ENCODE measurements at regions not wholly inside any gene's neighbourhood (a gene's known extent, or its start where the extent isn't known, plus 50 kb on each side); places are given as distances from the start of the nearest gene placed in this dataset.

DNA sequence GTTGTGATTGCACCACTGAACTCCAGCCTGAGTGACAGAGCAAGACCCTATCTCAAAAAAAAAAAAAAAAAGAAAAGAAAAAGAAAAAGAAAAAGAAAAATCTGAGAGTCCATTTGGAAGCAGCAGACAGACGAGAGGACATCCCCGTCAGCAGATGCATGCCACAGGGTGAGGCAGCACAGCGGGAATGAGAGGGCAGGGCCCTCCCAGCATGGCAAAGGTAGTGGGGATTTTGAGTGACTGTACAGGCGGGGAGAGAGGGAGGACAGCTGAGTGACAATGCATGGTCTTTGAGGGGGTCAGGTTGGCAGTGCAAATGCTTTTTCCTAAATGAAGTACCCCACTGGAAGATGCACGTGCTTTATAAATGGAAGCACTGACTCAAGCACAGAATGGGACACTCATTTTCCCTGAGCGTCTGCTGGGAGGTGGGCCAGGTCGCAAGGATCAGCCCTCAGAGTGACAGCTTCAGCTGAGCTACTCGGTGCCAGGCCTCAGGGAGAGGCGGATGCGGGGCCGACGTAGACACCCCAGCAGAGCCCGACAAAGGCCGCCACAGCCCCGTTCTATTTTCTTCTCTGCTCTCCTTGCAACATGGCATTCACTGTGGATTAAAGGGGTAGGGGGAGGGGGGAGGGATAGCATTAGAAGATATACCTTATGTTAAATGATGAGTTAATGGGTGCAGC is 113.5 kb downstream of the SHANK2 start:
- Histone ChIP-seq H3K4me1 (no peaks in the 10 kb centered on the region), H3K27me3 (no peaks in the 10 kb centered on the region), H3K27ac (no peak overlapping the region), H3K9me3 (no peaks in the 10 kb centered on the region), H3K36me3 (no peaks in the 10 kb centered on the region), H3K4me3 (no peak overlapping the region)
- intact Hi-C loops (cut with DNase I): no loop called here
- DNase-seq (peak; percentile 35), ATAC-seq (no peak)
- TF ChIP-seq, protein P1, sequence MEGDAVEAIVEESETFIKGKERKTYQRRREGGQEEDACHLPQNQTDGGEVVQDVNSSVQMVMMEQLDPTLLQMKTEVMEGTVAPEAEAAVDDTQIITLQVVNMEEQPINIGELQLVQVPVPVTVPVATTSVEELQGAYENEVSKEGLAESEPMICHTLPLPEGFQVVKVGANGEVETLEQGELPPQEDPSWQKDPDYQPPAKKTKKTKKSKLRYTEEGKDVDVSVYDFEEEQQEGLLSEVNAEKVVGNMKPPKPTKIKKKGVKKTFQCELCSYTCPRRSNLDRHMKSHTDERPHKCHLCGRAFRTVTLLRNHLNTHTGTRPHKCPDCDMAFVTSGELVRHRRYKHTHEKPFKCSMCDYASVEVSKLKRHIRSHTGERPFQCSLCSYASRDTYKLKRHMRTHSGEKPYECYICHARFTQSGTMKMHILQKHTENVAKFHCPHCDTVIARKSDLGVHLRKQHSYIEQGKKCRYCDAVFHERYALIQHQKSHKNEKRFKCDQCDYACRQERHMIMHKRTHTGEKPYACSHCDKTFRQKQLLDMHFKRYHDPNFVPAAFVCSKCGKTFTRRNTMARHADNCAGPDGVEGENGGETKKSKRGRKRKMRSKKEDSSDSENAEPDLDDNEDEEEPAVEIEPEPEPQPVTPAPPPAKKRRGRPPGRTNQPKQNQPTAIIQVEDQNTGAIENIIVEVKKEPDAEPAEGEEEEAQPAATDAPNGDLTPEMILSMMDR (IDR thresholded peaks at IDR 0.05): no peak

DNA sequence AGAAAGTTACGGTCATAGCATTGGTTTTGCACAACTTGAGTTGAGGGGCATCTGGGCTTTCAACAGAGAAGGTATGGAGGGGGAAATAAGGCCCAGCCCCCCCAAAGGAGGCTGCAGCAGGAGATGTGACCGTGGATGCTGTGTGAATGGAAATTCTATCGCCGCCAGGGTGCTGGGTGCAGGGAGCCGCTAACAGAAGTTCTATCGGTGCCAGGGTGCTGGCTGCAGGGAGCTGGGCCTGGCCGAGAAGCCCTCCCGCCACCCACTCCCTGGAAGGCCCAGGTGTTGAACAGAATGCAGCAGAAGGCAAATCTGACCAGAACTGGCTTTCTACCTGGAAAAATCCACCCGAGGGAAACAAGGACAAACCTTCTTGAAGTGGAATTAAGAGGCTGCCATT is 115.0 kb downstream of the SHANK2 start:
- intact Hi-C loops (cut with DNase I): no loop called here
- no peak for DNase-seq

DNA sequence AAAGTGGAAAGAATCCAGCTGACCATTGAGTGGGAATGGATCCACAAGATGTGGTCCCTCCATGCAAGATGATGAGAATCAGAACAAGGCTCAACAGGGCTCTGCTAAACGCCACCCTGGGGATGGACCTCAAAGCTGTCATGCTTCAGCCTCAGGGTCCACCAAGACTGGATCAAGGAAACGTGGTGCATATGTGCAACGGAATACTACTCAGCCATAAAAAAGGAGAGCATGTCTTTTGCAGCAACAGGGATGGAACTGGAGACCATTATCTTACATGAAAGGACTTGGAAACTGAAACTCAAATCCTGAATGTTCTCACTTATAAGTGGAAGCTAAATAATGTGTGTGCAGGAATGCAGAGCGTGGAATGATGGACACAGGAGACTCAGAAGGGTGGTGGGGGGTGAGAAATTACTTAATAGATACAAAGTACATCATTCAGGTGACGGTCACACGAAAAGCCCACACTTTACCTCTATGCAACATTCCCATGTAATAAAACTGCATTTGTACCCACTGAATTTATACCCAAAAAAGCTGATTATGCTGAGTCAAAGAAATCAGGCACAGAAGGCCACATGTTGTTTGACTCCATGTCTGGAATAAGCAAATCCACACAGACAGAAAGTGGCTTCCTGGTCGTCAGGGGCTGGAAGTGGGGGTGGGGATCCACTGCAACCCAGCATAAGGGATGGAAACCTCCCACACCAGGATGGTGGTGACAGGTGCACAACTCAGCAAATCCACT is 116.1 kb downstream of the SHANK2 start:
- Histone ChIP-seq H3K27me3 (no peaks in the 10 kb centered on the region), H3K27ac (no peak overlapping the region), H3K36me3 (no peaks in the 10 kb centered on the region), H3K4me1 (no peaks in the 10 kb centered on the region), H3K9me3 (no peaks in the 10 kb centered on the region), H3K4me3 (no peak overlapping the region)
- ATAC-seq (no peak), DNase-seq (no peak)
- TF ChIP-seq, protein P1 (IDR thresholded peaks at IDR 0.05): no peak
- intact Hi-C loops (cut with DNase I): no loop called here

More for the DNA sequence above, 115.0 kb downstream of the SHANK2 start:
- Histone ChIP-seq H3K36me3 (no peaks in the 10 kb centered on the region), H3K27ac (no peak overlapping the region), H3K27me3 (no peaks in the 10 kb centered on the region), H3K4me3 (no peak overlapping the region), H3K9me3 (no peaks in the 10 kb centered on the region), H3K4me1 (no peaks in the 10 kb centered on the region)
- TF ChIP-seq, protein P1 (IDR thresholded peaks at IDR 0.05): no peak
- ATAC-seq: no peak

DNA sequence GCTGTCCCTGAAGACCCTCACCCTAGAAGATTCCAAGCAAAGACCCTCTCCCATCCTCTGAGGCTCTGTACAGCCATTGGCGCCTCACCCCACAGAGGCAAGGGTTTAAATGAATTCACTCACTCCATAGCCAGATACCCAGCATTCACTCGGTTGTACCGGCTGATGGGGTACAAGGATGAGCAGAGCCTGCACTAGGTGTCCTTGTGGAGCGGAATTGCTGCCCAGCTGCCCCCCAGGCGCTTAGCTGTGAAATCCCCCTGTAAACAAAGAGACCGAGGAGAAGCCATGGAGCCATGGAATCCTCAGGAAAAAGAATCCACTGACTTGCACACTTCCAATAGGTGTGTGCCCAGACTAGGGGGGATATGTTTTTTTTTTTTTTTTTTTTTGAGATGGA is 117.3 kb downstream of the SHANK2 start:
- H3K4me1 ChIP-seq: no peaks in the 10 kb centered on the region
- H3K9me3 ChIP-seq: no peaks in the 10 kb centered on the region
- H3K27me3 ChIP-seq: no peaks in the 10 kb centered on the region
- H3K27ac ChIP-seq: no peak overlapping the region
- ATAC-seq (no peak), DNase-seq (peak; percentile 37)
- TF ChIP-seq, protein P1 (IDR thresholded peaks at IDR 0.05): no peak
- no peak overlapping the region for H3K4me3 ChIP-seq
- H3K36me3 ChIP-seq: no peaks in the 10 kb centered on the region
- intact Hi-C loops (cut with DNase I): no loop called here

DNA sequence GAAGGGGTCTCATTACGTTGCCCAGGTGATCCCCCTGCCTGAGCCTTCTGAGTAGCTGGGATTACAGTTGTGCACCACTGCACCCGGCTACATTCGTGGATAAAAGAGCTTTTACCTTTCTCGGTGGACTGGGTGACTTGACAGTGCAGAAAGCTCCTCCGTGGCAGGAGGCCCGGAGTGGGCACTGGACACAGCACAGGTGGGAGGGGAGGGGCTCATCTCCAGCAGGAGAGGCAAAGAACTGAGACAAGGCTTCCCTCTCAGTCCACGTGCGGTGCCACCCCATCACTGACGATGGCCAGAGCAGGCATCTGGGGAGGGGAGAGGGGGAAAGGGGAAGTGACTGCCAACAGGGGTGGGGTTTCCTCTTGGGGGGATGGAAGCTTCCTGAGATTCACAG is 118.4 kb downstream of the SHANK2 start:
- TF ChIP-seq, protein P1 (IDR thresholded peaks at IDR 0.05): no peak
- intact Hi-C loops (cut with DNase I): no loop called here
- no peak overlapping the region for H3K27ac ChIP-seq
- H3K36me3 ChIP-seq: no peaks in the 10 kb centered on the region
- no peak overlapping the region for H3K4me3 ChIP-seq
- ATAC-seq: no peak
- no peaks in the 10 kb centered on the region for H3K27me3 ChIP-seq
- peak; percentile 33 for DNase-seq
- H3K9me3 ChIP-seq: no peaks in the 10 kb centered on the region
- no peaks in the 10 kb centered on the region for H3K4me1 ChIP-seq

Measured in upper lobe of right lung (tissue), 1 donor.